T-helper 2 cell treated with Interferon-gamma antibody and Interleukin-4, amounts not matched to agents 5 μg/mL and 100 μg/mL, for 36 hours (primary cell): ENCODE measurements at regions not wholly inside any gene's neighbourhood (a gene's known extent, or its start where the extent isn't known, plus 50 kb on each side); places are given as distances from the start of the nearest gene placed in this dataset.
"Not testable (repeated sequence)": the region's sequence is repeated elsewhere in the genome, so short reads cannot be mapped to it uniquely, and the experiment has no call there.

Source experiments
- DNase-seq: peaks from one replicate; pipeline ENCODE4 v3.0.0; 2021; ENCODE audit warnings: low spot score
- H3K27ac Mint-ChIP-seq: one replicate; pipeline ENCODE4 v1.8.0; 2021; ENCODE audit warnings: mild to moderate bottlenecking, mixed read lengths
- H3K27me3 Mint-ChIP-seq: one replicate; pipeline ENCODE4 v1.8.0; 2021; ENCODE audit warnings: low read depth, mixed read lengths
- H3K36me3 Mint-ChIP-seq: one replicate; pipeline ENCODE4 v1.8.0; 2021; ENCODE audit warnings: low read depth, mixed read lengths
- H3K4me1 Mint-ChIP-seq: one replicate; pipeline ENCODE4 v1.8.0; 2021; ENCODE audit warnings: low read depth, mixed read lengths
- H3K4me3 Mint-ChIP-seq: one replicate; pipeline ENCODE4 v1.8.0; 2022; ENCODE audit warnings: mild to moderate bottlenecking, moderate library complexity, mixed read lengths
- H3K9me3 Mint-ChIP-seq: one replicate; pipeline ENCODE4 v1.8.0; 2021; ENCODE audit warnings: mixed read lengths

GRCh38 chr2:47964277-47964676 lies 58.0 kb upstream of the FBXO11 start:
- H3K4me1 Mint-ChIP-seq, result no peaks in the 10 kb centered on the region

GRCh38 chr2:47964722-47965434 lies 58.6 kb upstream of the FBXO11 start:
- no peak for DNase-seq
- no peak overlapping the region for H3K4me3 Mint-ChIP-seq
- no peaks in the 10 kb centered on the region for H3K9me3 Mint-ChIP-seq
- no peaks in the 10 kb centered on the region for H3K36me3 Mint-ChIP-seq
- no peak overlapping the region for H3K27ac Mint-ChIP-seq
- no peaks in the 10 kb centered on the region for H3K4me1 Mint-ChIP-seq
- peaks cover 35% of the 10 kb centered on the region for H3K27me3 Mint-ChIP-seq

More at GRCh38 chr2:47964277-47964676, 58.0 kb upstream of the FBXO11 start:
- peaks cover 38% of the 10 kb centered on the region for H3K27me3 Mint-ChIP-seq
- no peak for DNase-seq
- no peak overlapping the region for H3K4me3 Mint-ChIP-seq
- H3K27ac Mint-ChIP-seq, result no peak overlapping the region
- no peaks in the 10 kb centered on the region for H3K9me3 Mint-ChIP-seq
- no peaks in the 10 kb centered on the region for H3K36me3 Mint-ChIP-seq

GRCh38 chr2:47976728-47977127 lies 70.4 kb upstream of the FBXO11 start:
- H3K9me3 Mint-ChIP-seq, H3K4me1 Mint-ChIP-seq, H3K27ac Mint-ChIP-seq, H3K4me3 Mint-ChIP-seq, H3K36me3 Mint-ChIP-seq, DNase-seq: not testable (repeated sequence)
- peaks cover 16% of the 10 kb centered on the region for H3K27me3 Mint-ChIP-seq

- H3K27ac Mint-ChIP-seq, result no peak overlapping the region
- no peaks in the 10 kb centered on the region for H3K4me1 Mint-ChIP-seq
- no peak for DNase-seq
- H3K27me3 Mint-ChIP-seq, result peaks cover 9% of the 10 kb centered on the region
- no peaks in the 10 kb centered on the region for H3K9me3 Mint-ChIP-seq
- no peak overlapping the region for H3K4me3 Mint-ChIP-seq
- H3K36me3 Mint-ChIP-seq, result no peaks in the 10 kb centered on the region
Observed at GRCh38 chr2:47984041-47984440, 77.7 kb upstream of the FBXO11 start.

- Mint-ChIP-seq H3K4me1 (no peaks in the 10 kb centered on the region), H3K27me3 (peaks cover 5% of the 10 kb centered on the region), H3K4me3 (no peak overlapping the region), H3K9me3 (no peaks in the 10 kb centered on the region), H3K27ac (no peak overlapping the region), H3K36me3 (no peaks in the 10 kb centered on the region)
- no peak for DNase-seq
Observed at GRCh38 chr2:47990503-47990902, 84.2 kb upstream of the FBXO11 start.

GRCh38 chr2:47992671-47993070 lies 86.4 kb upstream of the FBXO11 start:
- no peak overlapping the region for H3K4me3 Mint-ChIP-seq
- no peak for DNase-seq
- H3K27me3 Mint-ChIP-seq, result peaks cover 2% of the 10 kb centered on the region
- no peaks in the 10 kb centered on the region for H3K9me3 Mint-ChIP-seq
- no peaks in the 10 kb centered on the region for H3K36me3 Mint-ChIP-seq
- no peak overlapping the region for H3K27ac Mint-ChIP-seq
- H3K4me1 Mint-ChIP-seq, result no peaks in the 10 kb centered on the region

GRCh38 chr2:47996808-47997207 lies 90.5 kb upstream of the FBXO11 start:
- Mint-ChIP-seq H3K4me1 (no peaks in the 10 kb centered on the region), H3K36me3 (no peaks in the 10 kb centered on the region), H3K27ac (no peak overlapping the region), H3K4me3 (no peak overlapping the region), H3K9me3 (no peaks in the 10 kb centered on the region), H3K27me3 (peaks cover 5% of the 10 kb centered on the region)
- DNase-seq, result no peak

GRCh38 chr2:47999512-47999911 lies 93.2 kb upstream of the FBXO11 start:
- Mint-ChIP-seq H3K9me3 (no peaks in the 10 kb centered on the region), H3K36me3 (no peaks in the 10 kb centered on the region), H3K27me3 (peaks cover 5% of the 10 kb centered on the region), H3K27ac (no peak overlapping the region), H3K4me1 (no peaks in the 10 kb centered on the region), H3K4me3 (no peak overlapping the region)
- no peak for DNase-seq

- H3K9me3 Mint-ChIP-seq, result no peaks in the 10 kb centered on the region
- DNase-seq, result no peak
- H3K27ac Mint-ChIP-seq, result no peak overlapping the region
- no peaks in the 10 kb centered on the region for H3K36me3 Mint-ChIP-seq
- H3K27me3 Mint-ChIP-seq, result peaks cover 5% of the 10 kb centered on the region
- H3K4me3 Mint-ChIP-seq, result no peak overlapping the region
- no peaks in the 10 kb centered on the region for H3K4me1 Mint-ChIP-seq
Observed at GRCh38 chr2:48001498-48001897, 95.2 kb upstream of the FBXO11 start.

GRCh38 chr2:48006094-48006493 lies 99.8 kb upstream of the FBXO11 start:
- Mint-ChIP-seq H3K9me3 (no peaks in the 10 kb centered on the region), H3K27ac (no peak overlapping the region), H3K36me3 (no peaks in the 10 kb centered on the region), H3K4me3 (no peak overlapping the region), H3K27me3 (peaks cover 14% of the 10 kb centered on the region), H3K4me1 (no peaks in the 10 kb centered on the region)
- DNase-seq, result no peak

- no peak for DNase-seq
- Mint-ChIP-seq H3K4me1 (no peaks in the 10 kb centered on the region), H3K9me3 (no peaks in the 10 kb centered on the region), H3K27me3 (peaks cover 17% of the 10 kb centered on the region), H3K27ac (no peak overlapping the region), H3K4me3 (no peak overlapping the region), H3K36me3 (no peaks in the 10 kb centered on the region)
Observed at GRCh38 chr2:48007699-48008268, 101.5 kb upstream of the FBXO11 start.

- no peaks in the 10 kb centered on the region for H3K36me3 Mint-ChIP-seq
- H3K27me3 Mint-ChIP-seq, result peaks cover 17% of the 10 kb centered on the region
- no peak overlapping the region for H3K4me3 Mint-ChIP-seq
- no peaks in the 10 kb centered on the region for H3K9me3 Mint-ChIP-seq
- H3K4me1 Mint-ChIP-seq, result no peaks in the 10 kb centered on the region
- no peak overlapping the region for H3K27ac Mint-ChIP-seq
- DNase-seq, result no peak
Observed at GRCh38 chr2:48009256-48009655, 103.0 kb upstream of the FBXO11 start.

- no peak for DNase-seq
Observed at GRCh38 chr2:48015421-48015820, 109.1 kb upstream of the FBXO11 start.

GRCh38 chr2:48016225-48017019 lies 110.1 kb upstream of the FBXO11 start:
- no peak for DNase-seq
- Mint-ChIP-seq H3K4me1 (no peaks in the 10 kb centered on the region), H3K9me3 (peaks cover 4% of the 10 kb centered on the region), H3K36me3 (no peaks in the 10 kb centered on the region), H3K4me3 (no peak overlapping the region), H3K27me3 (peaks cover 8% of the 10 kb centered on the region), H3K27ac (no peak overlapping the region)

More at GRCh38 chr2:48015421-48015820, 109.1 kb upstream of the FBXO11 start:
- Mint-ChIP-seq H3K4me3 (no peak overlapping the region), H3K36me3 (no peaks in the 10 kb centered on the region), H3K27ac (no peak overlapping the region), H3K27me3 (peaks cover 12% of the 10 kb centered on the region), H3K9me3 (peaks cover 4% of the 10 kb centered on the region), H3K4me1 (no peaks in the 10 kb centered on the region)
